AG04450 (cell line): ENCODE measurements at regions not wholly inside any gene's neighbourhood (a gene's known extent, or its start where the extent isn't known, plus 50 kb on each side); places are given as distances from the start of the nearest gene placed in this dataset.

Source experiments
- CTCF ChIA-PET: fragments of 300-600, 350-600 bp; formaldehyde crosslinking; extraction: SDS; loops from one replicate; lab custom pipeline; 2022; ENCODE audit warnings: antibody characterized with exemption, inconsistent platforms; lab: Charles Lee
- POLR2A ChIA-PET: fragments of 350-600 bp; formaldehyde crosslinking; extraction: SDS; loops from one replicate; lab custom pipeline; 2021; ENCODE audit warnings: antibody characterized with exemption, inconsistent platforms; lab: Yijun Ruan, JAX
- DNase-seq: peaks from one replicate; pipeline ENCODE4 v3.0.0-alpha.2; 2011; ENCODE audit warnings: low read depth, low spot score
- H3K27ac ChIP-seq: one replicate; pipeline ENCODE4 v1.5.1; 2012; ENCODE audit warnings: low read depth, low read length, control low read depth
- H3K27me3 ChIP-seq: one replicate; pipeline ENCODE4 v1.6.0; 2012; ENCODE audit warnings: low read length; ENCODE audit not compliant: control insufficient read depth, insufficient read depth
- H3K4me3 ChIP-seq: 2 replicates; pipeline ENCODE4 v1.5.1; 2011; ENCODE audit warnings: mild to moderate bottlenecking, low read depth, low read length, control low read depth
- H3K9me3 ChIP-seq: 2 replicates; pipeline ENCODE4 v1.5.1; 2012; ENCODE audit warnings: low read length; ENCODE audit not compliant: control insufficient read depth, insufficient read depth
- CTCF ChIP-seq: IDR thresholded peaks from 2 replicates; pipeline ENCODE4 v1.5.1; 2011; ENCODE audit warnings: low read depth, low read length, control low read depth, inconsistent platforms

DNA sequence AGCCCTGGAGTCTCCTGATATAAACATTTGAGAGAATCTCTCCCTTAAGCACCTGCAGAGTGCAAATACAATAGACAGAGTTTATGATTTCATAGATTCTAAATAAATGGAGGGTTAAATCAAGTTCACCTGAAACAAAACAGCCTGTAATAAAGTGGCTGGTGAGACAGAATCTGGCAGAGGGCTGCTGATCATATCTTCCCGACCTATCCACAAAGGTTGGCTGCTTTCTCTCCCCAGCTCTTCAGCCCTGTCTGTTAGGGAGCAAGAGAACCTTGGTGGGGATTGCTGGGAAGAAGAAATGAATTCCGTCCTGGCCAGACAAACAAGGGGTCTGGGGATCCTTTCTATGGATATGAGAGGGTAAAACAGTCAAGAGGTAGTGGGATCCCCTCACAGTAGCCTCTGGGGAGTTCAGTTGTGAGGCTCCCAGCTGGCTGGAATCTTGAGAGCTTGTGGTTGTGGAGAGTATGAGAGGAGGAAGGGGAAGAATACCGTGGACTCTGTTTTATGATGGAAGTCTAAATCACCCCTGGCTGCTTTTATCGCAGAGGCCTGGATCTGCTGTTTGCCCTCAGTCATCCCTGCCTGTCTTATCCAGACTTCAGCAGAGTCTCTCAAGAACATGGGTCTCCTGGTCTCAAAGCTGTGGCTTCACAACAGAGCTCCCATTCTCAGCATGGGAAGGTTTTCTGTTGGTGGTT, 451.3 kb downstream of the NTRK3 start:
- H3K9me3 ChIP-seq, result no peaks in the 10 kb centered on the region
- ChIA-PET CTCF (no interaction called here), POLR2A (no interaction called here)
- DNase-seq, result no peak
- no peak for TF ChIP-seq CTCF
- H3K27ac ChIP-seq, result no peak overlapping the region
- no peaks in the 10 kb centered on the region for H3K27me3 ChIP-seq
- no peak overlapping the region for H3K4me3 ChIP-seq

- Histone ChIP-seq H3K27me3 (no peaks in the 10 kb centered on the region), H3K27ac (no peak overlapping the region), H3K9me3 (no peaks in the 10 kb centered on the region), H3K4me3 (no peak overlapping the region)
- ChIA-PET CTCF (no interaction called here), POLR2A (no interaction called here)
- DNase-seq, result no peak
- TF ChIP-seq CTCF, result no peak
These were observed 452.1 kb downstream of the NTRK3 start for GRCh38 chr15:87804451-87804850.

- POLR2A ChIA-PET, result no interaction called here
- Histone ChIP-seq H3K9me3 (no peaks in the 10 kb centered on the region), H3K27ac (no peak overlapping the region), H3K4me3 (no peak overlapping the region), H3K27me3 (no peaks in the 10 kb centered on the region)
- DNase-seq, result no peak
- CTCF ChIA-PET, result no interaction called here
- no peak for TF ChIP-seq CTCF
These were observed 456.7 kb downstream of the NTRK3 start for GRCh38 chr15:87799838-87800237.

DNA sequence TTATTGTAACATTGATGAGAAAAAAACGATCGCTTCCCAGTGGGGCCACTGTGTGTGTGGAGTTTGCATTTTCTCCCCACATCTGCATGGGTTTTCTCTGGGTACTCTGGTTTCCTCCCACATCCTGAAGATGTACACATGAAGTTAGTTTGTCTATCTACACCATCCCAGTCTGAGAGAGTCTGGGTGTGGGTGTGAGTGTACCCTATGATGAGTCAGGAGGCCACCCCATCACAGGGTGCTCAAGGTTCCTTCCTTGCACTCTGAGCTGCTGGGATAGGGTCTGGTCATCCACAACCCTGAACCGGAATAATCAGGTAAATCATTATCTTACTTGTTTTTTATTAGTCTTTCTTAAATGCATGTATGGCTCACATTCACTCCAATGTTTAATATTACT, 457.1 kb downstream of the NTRK3 start:
- TF ChIP-seq CTCF, result no peak
- Histone ChIP-seq H3K27me3 (no peaks in the 10 kb centered on the region), H3K27ac (no peak overlapping the region), H3K9me3 (no peaks in the 10 kb centered on the region), H3K4me3 (no peak overlapping the region)
- no peak for DNase-seq
- ChIA-PET CTCF (no interaction called here), POLR2A (no interaction called here)

DNA sequence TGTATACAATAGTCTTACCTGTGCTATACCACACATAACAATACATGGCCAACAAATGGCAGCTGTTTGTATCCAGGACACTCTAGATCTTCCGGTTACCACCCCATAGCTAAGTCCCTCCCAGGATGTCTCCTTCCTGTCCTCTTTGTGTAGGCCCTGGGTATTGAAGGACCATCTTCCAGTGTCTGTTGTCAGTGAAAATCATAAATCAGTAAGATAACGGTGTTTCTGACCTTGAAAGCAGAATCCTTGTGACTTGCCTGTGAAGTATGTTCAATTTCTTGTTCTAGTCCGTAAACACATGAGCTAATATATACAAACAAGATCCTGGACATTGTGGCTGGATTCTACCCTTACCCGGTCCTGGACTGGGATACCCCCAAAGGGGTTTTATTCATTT, 462.8 kb downstream of the NTRK3 start:
- H3K27ac ChIP-seq, result no peak overlapping the region
- H3K4me3 ChIP-seq, result no peak overlapping the region
- POLR2A ChIA-PET, result no interaction called here
- no peaks in the 10 kb centered on the region for H3K9me3 ChIP-seq
- no peaks in the 10 kb centered on the region for H3K27me3 ChIP-seq
- no peak for DNase-seq
- CTCF ChIA-PET, result interaction anchor here (0.5 kb wide), 1 partner anchor 23 kb away, joined by 3 read pairs; no protein-coding TSS in a partner anchor
- TF ChIP-seq CTCF, result no peak
